Lower leg skin (tissue), 3 donors: ENCODE measurements at regions not wholly inside any gene's neighbourhood (a gene's known extent, or its start where the extent isn't known, plus 50 kb on each side); places are given as distances from the start of the nearest gene placed in this dataset.

Source experiments
- CTCF ChIP-seq, 3 donors: fragments of 450-650 bp; IDR thresholded peaks; one replicate each; pipeline ENCODE4 v1.5.1; 2016; ENCODE audit warnings: antibody characterized with exemption in 3 of 3, mild to moderate bottlenecking in 3 of 3, moderate library complexity in 2 of 3
- POLR2A ChIP-seq, 2 donors: fragments of 450-650 bp; IDR thresholded peaks; one replicate each; pipeline ENCODE4 v1.6.1; 2016 to 2017; ENCODE audit warnings: antibody characterized with exemption in 2 of 2, mild to moderate bottlenecking in 1 of 2, moderate library complexity in 1 of 2

GRCh38 chr11:79940974-79941735 lies 500.3 kb upstream of the TENM4 start:
- TF ChIP-seq CTCF (IDR thresholded peaks at IDR 0.05) (no peak), POLR2A (IDR thresholded peaks at IDR 0.05) (no peak)
